HCT116 (cell line): ENCODE measurements at regions not wholly inside any gene's neighbourhood (a gene's known extent, or its start where the extent isn't known, plus 50 kb on each side); places are given as distances from the start of the nearest gene placed in this dataset.

Experiments used
- ATAC-seq: fragments of 200-7000 bp; cut with Tn5 transposase; 2 replicates; pipeline ENCODE4 v1.9.1; 2020; ENCODE audit warnings: mild to moderate bottlenecking, moderate library complexity
- BruUV-seq: library from RNA; stranded (reverse); fragments of 400-500 nt; replicated peaks from 2 replicates; lab custom pipeline; 2021; lab: Mats Ljungman, UMichigan
- CTCF ChIA-PET: fragments of 300-600 bp; sonication (Branson Sonifier 250); formaldehyde crosslinking; loops from one replicate; lab custom pipeline; 2021; ENCODE audit warnings: antibody characterized with exemption; lab: Charles Lee
- POLR2A ChIA-PET: fragments of 300-600, 350-600 bp; sonication (Branson Sonifier 250); formaldehyde crosslinking; loops from one replicate; lab custom pipeline; 2021; ENCODE audit warnings: antibody characterized with exemption; lab: Charles Lee
- RAD21 ChIA-PET, 2 experiments: fragments of 300-600 bp; sonication (Branson Sonifier 250); formaldehyde crosslinking; loops; one replicate each; lab custom pipeline; 2023; ENCODE audit warnings: low total read pairs in 2 of 2; ENCODE audit not compliant: uncharacterized antibody in 2 of 2, unreplicated experiment in 2 of 2, low non-redundant PET in 1 of 2; lab: Charles Lee
- DNase-seq: peaks from one replicate; pipeline ENCODE4 v3.0.0-alpha.2; 2010; ENCODE audit warnings: low read depth, low spot score
- H2AFZ ChIP-seq: fragments of 200-600 bp; shearing (Covaris generic), sonication (generic); 2 replicates; pipeline ENCODE4 v1.6.1; 2017; ENCODE audit warnings: low read depth, mixed run types, mixed read lengths, antibody characterized with exemption, low read length; ENCODE audit not compliant: poor library complexity, severe bottlenecking
- H3K27ac ChIP-seq: 2 replicates; pipeline ENCODE4 v1.5.1; 2012; ENCODE audit warnings: low read depth, low read length
- H3K27me3 ChIP-seq: fragments of 200-600 bp; sonication (generic); 2 replicates; pipeline ENCODE4 v1.6.1; 2016; ENCODE audit warnings: mixed run types, low read length, mixed read lengths; ENCODE audit not compliant: insufficient read depth
- H3K36me3 ChIP-seq, 2 experiments: fragments of 200-500 bp in 1 of 2; fragments of 200-600 bp in 1 of 2; sonication (Bioruptor generic) in 1 of 2; sonication (generic) in 1 of 2; 2 replicates each; pipeline versions ENCODE4 v1.5.1 to v1.6.1; 2014 to 2016; ENCODE audit warnings: low read length in 2 of 2, inconsistent platforms in 1 of 2, mixed read lengths in 1 of 2, mixed run types in 1 of 2; ENCODE audit not compliant: insufficient read depth in 2 of 2, control insufficient read depth in 1 of 2
- H3K4me1 ChIP-seq, 2 experiments: fragments of 200-600 bp in 1 of 2; sonication (generic) in 1 of 2; 2 replicates each; pipeline versions ENCODE4 v1.5.1 to v1.6.1; 2012 to 2017; ENCODE audit warnings: low read length in 2 of 2, inconsistent platforms in 1 of 2, mild to moderate bottlenecking in 1 of 2, mixed read lengths in 1 of 2, mixed run types in 1 of 2, moderate library complexity in 1 of 2; ENCODE audit not compliant: insufficient read depth in 2 of 2, control insufficient read depth in 1 of 2
- H3K4me2 ChIP-seq: fragments of 200-600 bp; sonication (generic); 2 replicates; pipeline ENCODE4 v1.6.1; 2017; ENCODE audit warnings: mixed run types, low read length, mixed read lengths
- H3K4me3 ChIP-seq, 2 experiments: fragments of 200-600 bp in 1 of 2; sonication (generic) in 1 of 2; replicated peaks in 1 of 2; 2 replicates each; pipeline ENCODE4 v1.5.1; 2011 to 2016; ENCODE audit warnings: low read length in 2 of 2, control low read depth in 1 of 2, low read depth in 1 of 2, mild to moderate bottlenecking in 1 of 2, mixed read lengths in 1 of 2, mixed run types in 1 of 2
- H3K79me2 ChIP-seq: fragments of 200-600 bp; sonication (generic); 2 replicates; pipeline ENCODE4 v1.6.1; 2017; ENCODE audit warnings: mild to moderate bottlenecking, mixed run types, low read length, moderate library complexity, mixed read lengths; ENCODE audit not compliant: insufficient read depth
- H3K9ac ChIP-seq: fragments of 200-600 bp; sonication (generic); 2 replicates; pipeline ENCODE4 v1.6.1; 2016; ENCODE audit warnings: low read length, mixed read lengths
- H3K9me2 ChIP-seq: fragments of 200-600 bp; sonication (generic), shearing (Covaris generic); 2 replicates; pipeline ENCODE4 v1.6.1; 2017; ENCODE audit warnings: mixed run types, mild to moderate bottlenecking, moderate library complexity; ENCODE audit not compliant: insufficient read depth
- H3K9me3 ChIP-seq, 2 experiments: fragments of 200-500 bp in 1 of 2; fragments of 200-600 bp in 1 of 2; sonication (Bioruptor generic) in 1 of 2; sonication (generic) in 1 of 2; 2 replicates each; pipeline ENCODE4 v1.6.1; 2014 to 2017; ENCODE audit warnings: low read length in 2 of 2, mixed read lengths in 2 of 2, inconsistent platforms in 1 of 2, low read depth in 1 of 2, mild to moderate bottlenecking in 1 of 2, mixed run types in 1 of 2, moderate library complexity in 1 of 2; ENCODE audit not compliant: control insufficient read depth in 1 of 2, insufficient read depth in 1 of 2
- H4K20me1 ChIP-seq: fragments of 200-600 bp; sonication (generic), shearing (Covaris generic); 2 replicates; pipeline ENCODE4 v1.6.1; 2017; ENCODE audit warnings: mixed run types, mild to moderate bottlenecking, moderate library complexity; ENCODE audit not compliant: insufficient read depth
- ATF3 ChIP-seq: IDR thresholded peaks from 2 replicates; pipeline ENCODE4 v1.6.1; 2012
- CBX3 ChIP-seq: IDR thresholded peaks from 2 replicates; pipeline ENCODE4 v1.6.1; 2012; ENCODE audit warnings: low read depth
- CEBPB ChIP-seq: IDR thresholded peaks from 2 replicates; pipeline ENCODE4 v1.6.1; 2012; ENCODE audit warnings: low read depth
- CTCF ChIP-seq, 3 experiments: fragments of 200-600 bp in 1 of 3; sonication (generic) in 1 of 3; IDR thresholded peaks in 2 of 3; conservative IDR thresholded peaks in 1 of 3; 2 replicates each; pipeline ENCODE4 v1.5.1; 2012 to 2017; ENCODE audit warnings: low read depth in 2 of 3, low read length in 2 of 3, antibody characterized with exemption in 1 of 3, borderline replicate concordance in 1 of 3, control low read depth in 1 of 3, mild to moderate bottlenecking in 1 of 3, mixed read lengths in 1 of 3, mixed run types in 1 of 3, moderate library complexity in 1 of 3; ENCODE audit not compliant: insufficient read depth in 1 of 3
- EGR1 ChIP-seq: IDR thresholded peaks from 2 replicates; pipeline ENCODE4 v1.6.1; 2012; ENCODE audit warnings: low read depth
- ELF1 ChIP-seq: IDR thresholded peaks from 2 replicates; pipeline ENCODE4 v1.6.1; 2012; ENCODE audit warnings: low read depth, borderline replicate concordance
- EZH2 ChIP-seq: fragments of 200-600 bp; sonication (generic); IDR thresholded peaks from 2 replicates; pipeline ENCODE4 v1.6.1; 2017; ENCODE audit warnings: antibody characterized with exemption, mixed run types
- EZH2phosphoT487 ChIP-seq: fragments of 200-600 bp; IDR thresholded peaks from 2 replicates; pipeline ENCODE4 v1.6.1; 2018; ENCODE audit warnings: antibody characterized with exemption, borderline replicate concordance
- FOSL1 ChIP-seq: IDR thresholded peaks from 2 replicates; pipeline ENCODE4 v1.6.1; 2012; ENCODE audit warnings: low read depth
- POLR2A ChIP-seq: IDR thresholded peaks from 2 replicates; pipeline ENCODE4 v1.7.0; 2011; ENCODE audit warnings: borderline replicate concordance; ENCODE audit not compliant: insufficient read depth, insufficient read length; ENCODE audit errors: extremely low read depth
- POLR2AphosphoS5 ChIP-seq: IDR thresholded peaks from 2 replicates; pipeline ENCODE4 v1.6.1; 2011; ENCODE audit warnings: mild to moderate bottlenecking, low read depth, low read length, moderate library complexity
- RAD21 ChIP-seq: IDR thresholded peaks from 2 replicates; pipeline ENCODE4 v1.6.1; 2012; ENCODE audit warnings: low read depth, mild to moderate bottlenecking
- SP1 ChIP-seq: IDR thresholded peaks from 2 replicates; pipeline ENCODE4 v1.6.1; 2012; ENCODE audit warnings: low read depth
- SRF ChIP-seq: IDR thresholded peaks from 2 replicates; pipeline ENCODE4 v1.6.1; 2012; ENCODE audit warnings: low read depth
- TCF7L2 ChIP-seq: IDR thresholded peaks from 2 replicates; pipeline ENCODE4 v1.7.0; 2011; ENCODE audit warnings: borderline replicate concordance, inconsistent platforms; ENCODE audit not compliant: insufficient read depth, insufficient read length; ENCODE audit errors: extremely low read depth
- YY1 ChIP-seq: IDR thresholded peaks from 2 replicates; pipeline ENCODE4 v1.6.1; 2011; ENCODE audit warnings: low read length, low read depth, moderate library complexity, mild to moderate bottlenecking; ENCODE audit not compliant: insufficient replicate concordance; ENCODE audit errors: extremely low read depth
- ZBTB33 ChIP-seq: IDR thresholded peaks from 2 replicates; pipeline ENCODE4 v1.6.1; 2011; ENCODE audit warnings: mild to moderate bottlenecking, low read length, moderate library complexity; ENCODE audit not compliant: insufficient replicate concordance; ENCODE audit errors: extremely low read depth
- ZFX ChIP-seq: fragments of 450-650 bp; IDR thresholded peaks from 2 replicates; pipeline ENCODE4 v1.6.1; 2017
- ZNF274 ChIP-seq: fragments of 200-500 bp; sonication (Bioruptor generic); IDR thresholded peaks from 2 replicates; pipeline ENCODE4 v1.6.1; 2014; ENCODE audit warnings: mild to moderate bottlenecking, low read depth, low read length, inconsistent platforms
- intact Hi-C: fragments of 100-400 bp; cut with micrococcal nuclease; formaldehyde crosslinking; loops from 2 replicates; pipeline ENCODE4 v1.10.0; 2022

- H4K20me1 ChIP-seq = no peaks in the 10 kb centered on the region
- no peak overlapping the region for H2AFZ ChIP-seq
- RAD21 ChIA-PET = no interaction called here
- no peaks in the 10 kb centered on the region for H3K79me2 ChIP-seq
- peaks cover 5% of the 10 kb centered on the region; the same call in 1 of the 2 replicates for H3K27me3 ChIP-seq
- BruUV-seq = no TSS peak
- H3K36me3 ChIP-seq = no peaks in the 10 kb centered on the region
- H3K27ac ChIP-seq = no peak overlapping the region
- TF ChIP-seq ZBTB33 (no peak), ZNF274 (no peak), CTCF (IDR thresholded peaks at IDR 0.05 in 2 of 3, conservative IDR thresholded peaks at IDR 0.05 in 1 of 3; ENCODE audit: borderline replicate concordance in 1 of 3, insufficient read depth in 1 of 3, low read depth in 2 of 3, low read length in 2 of 3) (no peak), TCF7L2 (no peak), EGR1 (no peak), RAD21 (no peak), EZH2 (no peak), CBX3 (no peak), ZFX (no peak), POLR2A (no peak), ELF1 (no peak), EZH2phosphoT487 (no peak), SP1 (no peak), CEBPB (no peak), YY1 (no peak), ATF3 (no peak), SRF (no peak), POLR2AphosphoS5 (no peak), FOSL1 (no peak)
- no peaks in the 10 kb centered on the region for H3K9me3 ChIP-seq
- DNase-seq (no peak), ATAC-seq (no peak)
- H3K9me2 ChIP-seq = no peaks in the 10 kb centered on the region
- H3K4me2 ChIP-seq = no peak overlapping the region
- H3K4me1 ChIP-seq = no peaks in the 10 kb centered on the region
- no peak overlapping the region for H3K4me3 ChIP-seq
- POLR2A ChIA-PET = no interaction called here
- H3K9ac ChIP-seq = no peak overlapping the region
- CTCF ChIA-PET = no interaction called here
- intact Hi-C loops = no loop called here
Measured at GRCh38 chr1:13901597-13901996, 201.6 kb downstream of the PRDM2 start.
